ENCODE measurements at regions not wholly inside any gene's neighbourhood (a gene's known extent, or its start where the extent isn't known, plus 50 kb on each side); places are given as distances from the start of the nearest gene placed in this dataset.
A peak's percentile ranks its signal among the peaks of the same experiment; 100 is the strongest.

DNA sequence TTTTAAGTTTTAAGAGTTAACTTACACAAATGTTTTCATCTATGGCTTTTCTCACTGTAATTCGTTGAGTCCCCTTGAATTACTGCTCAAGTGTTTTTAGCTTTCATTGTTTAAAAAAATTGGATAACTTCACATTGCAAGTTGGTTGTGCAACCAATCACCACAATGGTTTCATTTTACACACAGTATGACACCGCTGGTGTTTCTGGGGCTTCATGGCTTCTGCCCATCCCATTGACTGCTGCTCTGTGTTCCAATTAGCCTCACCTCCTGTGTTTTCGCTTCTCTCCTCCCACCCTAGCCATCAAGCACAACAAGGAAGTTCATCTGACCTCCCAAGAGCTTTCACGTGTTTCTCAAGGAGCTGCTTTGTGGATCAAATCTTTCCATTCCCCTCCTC, 199.1 kb upstream of the CHAC2 start:
- CTCF ChIA-PET, result no interaction called here
- Histone ChIP-seq H3K4me1 (no peaks in the 10 kb centered on the region), H3K9me3 (no peaks in the 10 kb centered on the region), H3K4me3 (0 out of 3 replicates have a peak overlapping the region, but pooled peaks have one; percentile 13), H3K27ac (0 out of 6 replicates have a peak overlapping the region, but pooled peaks of 1 of the 2 experiments have one; percentile 1), H3K4me2 (peak overlapping the region; percentile 67)
- ATAC-seq (peak; percentile 57 to 76; a peak in 4 of 6 replicates), DNase-seq (ENCODE audit: low read depth in 1 of 2, low spot score in 1 of 2) (peak in 1 of 2 experiments; percentile 39), FAIRE-seq (no peak)
- POLR2A ChIA-PET, result no interaction called here
- 17% methylated on average over 4 of the region's 4 CpGs for WGBS (ENCODE audit: missing lambda C conversion rate)
- TF ChIP-seq EP300 (IDR thresholded peaks at IDR 0.05) (no peak), CEBPB (IDR thresholded peaks at IDR 0.05) (peak in 1 of 2 experiments; percentile 46; a peak in 2 of 4 replicates), PHF8 (IDR thresholded peaks at IDR 0.05; ENCODE audit: borderline replicate concordance, low read depth) (no peak)

DNA sequence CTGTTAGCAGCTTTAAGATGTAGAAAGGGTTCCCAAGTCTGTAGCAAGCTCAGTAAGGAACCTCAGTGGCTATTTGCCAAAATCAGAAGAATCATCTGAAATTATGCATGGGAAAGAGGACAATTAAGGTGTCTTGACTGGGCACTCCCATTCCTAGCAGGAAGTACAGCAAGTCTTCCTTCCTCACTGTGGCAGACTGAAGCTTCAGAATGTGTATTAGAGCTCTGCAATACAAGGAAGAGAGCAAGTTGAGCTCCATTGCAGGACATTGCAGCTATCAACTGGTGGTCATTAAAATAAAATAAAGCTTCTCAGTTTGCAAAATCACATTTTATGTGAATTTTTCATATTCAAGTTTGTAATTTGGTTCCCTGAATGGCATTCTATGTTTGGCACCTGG, 200.5 kb upstream of the CHAC2 start:
- TF ChIP-seq MYC (IDR thresholded peaks at IDR 0.05; ENCODE audit: borderline replicate concordance, low read length), result no peak
- no peak for TF ChIP-seq NPAS2 (CRISPR knock-in tag; IDR thresholded peaks at IDR 0.05; ENCODE audit: borderline replicate concordance)
- TF ChIP-seq, protein P1, sequence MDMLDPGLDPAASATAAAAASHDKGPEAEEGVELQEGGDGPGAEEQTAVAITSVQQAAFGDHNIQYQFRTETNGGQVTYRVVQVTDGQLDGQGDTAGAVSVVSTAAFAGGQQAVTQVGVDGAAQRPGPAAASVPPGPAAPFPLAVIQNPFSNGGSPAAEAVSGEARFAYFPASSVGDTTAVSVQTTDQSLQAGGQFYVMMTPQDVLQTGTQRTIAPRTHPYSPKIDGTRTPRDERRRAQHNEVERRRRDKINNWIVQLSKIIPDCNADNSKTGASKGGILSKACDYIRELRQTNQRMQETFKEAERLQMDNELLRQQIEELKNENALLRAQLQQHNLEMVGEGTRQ (IDR thresholded peaks at IDR 0.05), result no peak
- TF ChIP-seq TP53 (CRISPR knock-in tag; IDR thresholded peaks at IDR 0.05), result no peak
- no peak for TF ChIP-seq RNF2 (IDR thresholded peaks at IDR 0.05; ENCODE audit: borderline replicate concordance, low read depth)
- no peak for TF ChIP-seq CHD4 (IDR thresholded peaks at IDR 0.05; ENCODE audit: borderline replicate concordance)
- TF ChIP-seq HOXA7 (CRISPR knock-in tag; IDR thresholded peaks at IDR 0.05), result no peak
- TF ChIP-seq SREBF2 (IDR thresholded peaks at IDR 0.05), result no peak
- TF ChIP-seq RFX5 (IDR thresholded peaks at IDR 0.05), result no peak
- no peak for TF ChIP-seq JUNB (IDR thresholded peaks at IDR 0.05)
- Histone ChIP-seq H3K4me2 (no peak overlapping the region), H3K4me3 (no peak overlapping the region), H3K4me1 (no peaks in the 10 kb centered on the region), H3K27ac (no peak overlapping the region), H3K9me3 (no peaks in the 10 kb centered on the region)
- ChIA-PET CTCF (no interaction called here), POLR2A (no interaction called here)
- FAIRE-seq (no peak), DNase-seq (ENCODE audit: low read depth in 1 of 2, low spot score in 1 of 2) (no peak), ATAC-seq (no peak)

DNA sequence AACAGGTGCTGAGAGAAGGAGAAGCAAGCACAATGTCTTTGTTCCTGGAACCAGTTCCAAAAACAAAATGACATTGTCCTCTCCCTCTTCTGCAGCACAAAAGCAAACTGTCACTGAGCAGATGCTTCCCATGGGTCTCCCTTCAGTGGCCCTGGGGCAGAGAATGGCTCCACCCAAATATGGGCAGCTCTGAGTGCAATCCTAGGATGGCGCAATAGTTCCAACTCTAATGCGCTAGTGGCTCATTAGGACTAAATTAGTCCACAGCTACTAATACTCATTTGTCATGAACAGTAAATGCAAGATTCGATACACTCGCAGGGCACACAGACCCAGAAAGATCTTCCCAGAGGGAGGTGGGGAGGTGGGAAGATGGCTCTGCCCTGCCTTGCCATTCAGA, 205.2 kb upstream of the CHAC2 start:
- no peak for ATAC-seq
- no peak for DNase-seq (ENCODE audit: low read depth in 1 of 2, low spot score in 1 of 2)
- Histone ChIP-seq H3K9me3 (0 out of 3 replicates have a peak, but pooled peaks cover under 1% of the 10 kb centered on the region), H3K4me3 (no peak overlapping the region), H3K4me1 (peaks cover 11% of the 10 kb centered on the region), H3K4me2 (no peak overlapping the region), H3K27ac (peak overlapping the region in 1 of 2 experiments; percentile 7; a peak in 1 of 6 replicates)
- CTCF ChIA-PET, result no interaction called here
- WGBS (ENCODE audit: missing lambda C conversion rate), result 90% methylated on average over 4 of the region's 4 CpGs
- FAIRE-seq, result no peak
- POLR2A ChIA-PET, result no interaction called here
- TF ChIP-seq KDM5A (IDR thresholded peaks at IDR 0.05) (no peak), CEBPB (IDR thresholded peaks at IDR 0.05) (peak; percentile 37 to 53; a peak in 2 of 4 replicates)

DNA sequence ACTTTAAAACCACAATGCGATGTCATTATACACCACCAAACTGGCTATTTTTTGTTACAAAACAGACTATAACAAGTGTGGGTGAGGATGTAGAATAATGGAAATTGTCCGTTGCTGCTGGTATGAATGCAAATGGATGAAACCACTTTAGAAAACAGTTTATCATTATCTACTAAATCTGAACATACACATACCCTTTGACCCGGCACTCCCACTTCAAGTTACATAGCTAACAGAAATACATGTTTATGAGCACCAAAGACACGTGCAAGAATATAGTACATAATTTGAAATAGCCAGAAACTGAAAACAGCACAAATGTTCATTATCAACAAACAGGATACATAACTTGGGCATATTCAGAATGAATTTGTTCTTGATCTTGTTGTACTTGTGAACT, 206.4 kb upstream of the CHAC2 start:
- Histone ChIP-seq H3K27ac (no peak overlapping the region), H3K9me3 (0 out of 3 replicates have a peak, but pooled peaks cover 3% of the 10 kb centered on the region), H3K4me1 (peaks cover 11% of the 10 kb centered on the region), H3K4me2 (no peak overlapping the region), H3K4me3 (no peak overlapping the region)
- no peak for TF ChIP-seq NFE2L2 (conservative IDR thresholded peaks at IDR 0.05; ENCODE audit: low read length)
- no peak for TF ChIP-seq HOXA7 (CRISPR knock-in tag; IDR thresholded peaks at IDR 0.05)
- TF ChIP-seq PHF8 (IDR thresholded peaks at IDR 0.05; ENCODE audit: borderline replicate concordance, low read depth), result no peak
- TF ChIP-seq RCOR1 (IDR thresholded peaks at IDR 0.05; ENCODE audit: low read depth, low read length), result no peak
- TF ChIP-seq EHMT2 (IDR thresholded peaks at IDR 0.05; ENCODE audit: low read depth), result no peak
- TF ChIP-seq, protein P2, sequence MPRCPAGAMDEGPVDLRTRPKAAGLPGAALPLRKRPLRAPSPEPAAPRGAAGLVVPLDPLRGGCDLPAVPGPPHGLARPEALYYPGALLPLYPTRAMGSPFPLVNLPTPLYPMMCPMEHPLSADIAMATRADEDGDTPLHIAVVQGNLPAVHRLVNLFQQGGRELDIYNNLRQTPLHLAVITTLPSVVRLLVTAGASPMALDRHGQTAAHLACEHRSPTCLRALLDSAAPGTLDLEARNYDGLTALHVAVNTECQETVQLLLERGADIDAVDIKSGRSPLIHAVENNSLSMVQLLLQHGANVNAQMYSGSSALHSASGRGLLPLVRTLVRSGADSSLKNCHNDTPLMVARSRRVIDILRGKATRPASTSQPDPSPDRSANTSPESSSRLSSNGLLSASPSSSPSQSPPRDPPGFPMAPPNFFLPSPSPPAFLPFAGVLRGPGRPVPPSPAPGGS (IDR thresholded peaks at IDR 0.05), result no peak
- TF ChIP-seq FOSB (CRISPR knock-in tag; IDR thresholded peaks at IDR 0.05), result no peak
- TF ChIP-seq, protein P3, sequence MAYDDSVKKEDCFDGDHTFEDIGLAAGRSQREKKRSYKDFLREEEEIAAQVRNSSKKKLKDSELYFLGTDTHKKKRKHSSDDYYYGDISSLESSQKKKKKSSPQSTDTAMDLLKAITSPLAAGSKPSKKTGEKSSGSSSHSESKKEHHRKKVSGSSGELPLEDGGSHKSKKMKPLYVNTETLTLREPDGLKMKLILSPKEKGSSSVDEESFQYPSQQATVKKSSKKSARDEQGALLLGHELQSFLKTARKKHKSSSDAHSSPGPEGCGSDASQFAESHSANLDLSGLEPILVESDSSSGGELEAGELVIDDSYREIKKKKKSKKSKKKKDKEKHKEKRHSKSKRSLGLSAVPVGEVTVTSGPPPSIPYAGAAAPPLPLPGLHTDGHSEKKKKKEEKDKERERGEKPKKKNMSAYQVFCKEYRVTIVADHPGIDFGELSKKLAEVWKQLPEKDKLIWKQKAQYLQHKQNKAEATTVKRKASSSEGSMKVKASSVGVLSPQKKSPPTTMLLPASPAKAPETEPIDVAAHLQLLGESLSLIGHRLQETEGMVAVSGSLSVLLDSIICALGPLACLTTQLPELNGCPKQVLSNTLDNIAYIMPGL (CRISPR knock-in tag; IDR thresholded peaks at IDR 0.05; ENCODE audit: borderline replicate concordance), result no peak
- TF ChIP-seq RFX5 (IDR thresholded peaks at IDR 0.05), result no peak
- TF ChIP-seq RARB (CRISPR knock-in tag; IDR thresholded peaks at IDR 0.05), result no peak
- no peak for DNase-seq (ENCODE audit: low read depth in 1 of 2, low spot score in 1 of 2)
- 67% methylated on average over 4 of the region's 4 CpGs for WGBS (ENCODE audit: missing lambda C conversion rate)
- FAIRE-seq, result peak; percentile 13
- ChIA-PET CTCF (no interaction called here), POLR2A (no interaction called here)
- ATAC-seq, result no peak

Measured in A549 (cell line).